ENCODE measurements at regions not wholly inside any gene's neighbourhood (a gene's known extent, or its start where the extent isn't known, plus 50 kb on each side); places are given as distances from the start of the nearest gene placed in this dataset.

- Histone ChIP-seq H3K4me1 (no peaks in the 10 kb centered on the region), H3K4me2 (no peak overlapping the region), H3K36me3 (no peaks in the 10 kb centered on the region), H3K9me3 (replicated peaks in 1 of 11) (no peaks in the 10 kb centered on the region), H3K9ac (no peak overlapping the region), H3K27me3 (peaks cover 87 to 100% (median 100%) of the 10 kb centered on the region in 11 experiments), H3K27ac (no peak overlapping the region), H3K4me3 (no peak overlapping the region), H4K20me1 (peaks cover 0 to 80% (median 24%) of the 10 kb centered on the region in 11 experiments; a peak in 13 of 22 replicates)
- no peak for TF ChIP-seq Cebpa-rat (IDR thresholded peaks at IDR 0.05)
Observed at GRCh38 chr22:48902983-48903650, 924.6 kb downstream of the BRD1 start.

GRCh38 chr22:48902001-48902869 lies 925.4 kb downstream of the BRD1 start:
- no peak for TF ChIP-seq Cebpa-rat (IDR thresholded peaks at IDR 0.05)
- Histone ChIP-seq H4K20me1 (peaks cover 0 to 82% (median 24%) of the 10 kb centered on the region in 11 experiments; a peak in 13 of 22 replicates), H3K4me1 (no peaks in the 10 kb centered on the region), H3K4me3 (no peak overlapping the region), H3K27ac (no peak overlapping the region), H3K4me2 (no peak overlapping the region), H3K9ac (no peak overlapping the region), H3K27me3 (peaks cover 87 to 100% (median 100%) of the 10 kb centered on the region in 11 experiments), H3K9me3 (replicated peaks in 1 of 11) (no peaks in the 10 kb centered on the region), H3K36me3 (no peaks in the 10 kb centered on the region)

GRCh38 chr22:48901324-48901723 lies 926.3 kb downstream of the BRD1 start:
- H3K4me1 ChIP-seq, result no peaks in the 10 kb centered on the region
- H3K27me3 ChIP-seq, result peaks cover 85 to 100% (median 100%) of the 10 kb centered on the region in 11 experiments
- no peak overlapping the region for H3K4me3 ChIP-seq
- no peaks in the 10 kb centered on the region for H3K9me3 ChIP-seq (replicated peaks in 1 of 11)
- TF ChIP-seq Cebpa-rat (IDR thresholded peaks at IDR 0.05), result no peak
- H4K20me1 ChIP-seq, result peaks cover 0 to 80% (median 24%) of the 10 kb centered on the region in 11 experiments; a peak in 13 of 22 replicates
- H3K4me2 ChIP-seq, result no peak overlapping the region
- no peaks in the 10 kb centered on the region for H3K36me3 ChIP-seq
- H3K27ac ChIP-seq, result no peak overlapping the region
- no peak overlapping the region for H3K9ac ChIP-seq

- Histone ChIP-seq H4K20me1 (peaks cover 0 to 73% (median 18%) of the 10 kb centered on the region in 11 experiments; a peak in 13 of 22 replicates), H3K36me3 (no peaks in the 10 kb centered on the region), H3K4me3 (no peak overlapping the region), H3K9me3 (replicated peaks in 1 of 11) (no peaks in the 10 kb centered on the region), H3K9ac (no peak overlapping the region), H3K4me1 (no peaks in the 10 kb centered on the region), H3K4me2 (no peak overlapping the region), H3K27ac (no peak overlapping the region), H3K27me3 (peaks cover 81 to 98% (median 97%) of the 10 kb centered on the region in 11 experiments)
- no peak for TF ChIP-seq Cebpa-rat (IDR thresholded peaks at IDR 0.05)
Observed at GRCh38 chr22:48900626-48901025, 927.0 kb downstream of the BRD1 start.

GRCh38 chr22:48900327-48900597 lies 927.4 kb downstream of the BRD1 start:
- TF ChIP-seq Cebpa-rat (IDR thresholded peaks at IDR 0.05), result no peak
- Histone ChIP-seq H3K36me3 (no peaks in the 10 kb centered on the region), H3K9me3 (replicated peaks in 1 of 11) (no peaks in the 10 kb centered on the region), H3K4me1 (no peaks in the 10 kb centered on the region), H3K4me3 (no peak overlapping the region), H3K27me3 (peaks cover 81 to 98% (median 97%) of the 10 kb centered on the region in 11 experiments), H4K20me1 (peaks cover 0 to 69% (median 15%) of the 10 kb centered on the region in 11 experiments; a peak in 13 of 22 replicates), H3K4me2 (no peak overlapping the region), H3K9ac (no peak overlapping the region), H3K27ac (no peak overlapping the region)

- Histone ChIP-seq H3K4me2 (no peak overlapping the region), H4K20me1 (peaks cover 0 to 71% (median 13%) of the 10 kb centered on the region in 11 experiments; a peak in 11 of 22 replicates), H3K4me3 (no peak overlapping the region), H3K27me3 (peaks cover 81 to 98% (median 97%) of the 10 kb centered on the region in 11 experiments), H3K36me3 (no peaks in the 10 kb centered on the region), H3K27ac (no peak overlapping the region), H3K9me3 (replicated peaks in 1 of 11) (no peaks in the 10 kb centered on the region), H3K4me1 (no peaks in the 10 kb centered on the region), H3K9ac (no peak overlapping the region)
- TF ChIP-seq Cebpa-rat (IDR thresholded peaks at IDR 0.05), result no peak
Observed at GRCh38 chr22:48899523-48900326, 927.9 kb downstream of the BRD1 start.

GRCh38 chr22:48898524-48899250 lies 929.0 kb downstream of the BRD1 start:
- Histone ChIP-seq H3K27me3 (peaks cover 71 to 98% (median 97%) of the 10 kb centered on the region in 11 experiments), H3K4me1 (peaks cover 0 to 8% (median 0%) of the 10 kb centered on the region in 10 experiments; a peak in 2 of 20 replicates), H4K20me1 (peaks cover 0 to 71% (median 12%) of the 10 kb centered on the region in 11 experiments; a peak in 12 of 22 replicates), H3K9ac (no peak overlapping the region), H3K36me3 (no peaks in the 10 kb centered on the region), H3K4me2 (no peak overlapping the region), H3K9me3 (replicated peaks in 1 of 11) (no peaks in the 10 kb centered on the region), H3K27ac (no peak overlapping the region), H3K4me3 (no peak overlapping the region)
- no peak for TF ChIP-seq Cebpa-rat (IDR thresholded peaks at IDR 0.05)

GRCh38 chr22:48897645-48898370 lies 929.9 kb downstream of the BRD1 start:
- TF ChIP-seq Cebpa-rat (IDR thresholded peaks at IDR 0.05), result no peak
- Histone ChIP-seq H3K36me3 (no peaks in the 10 kb centered on the region), H3K4me1 (peaks cover 0 to 8% (median 0%) of the 10 kb centered on the region in 10 experiments; a peak in 2 of 20 replicates), H3K4me3 (no peak overlapping the region), H3K27me3 (peaks cover 62 to 98% (median 97%) of the 10 kb centered on the region in 11 experiments), H3K9me3 (replicated peaks in 1 of 11) (no peaks in the 10 kb centered on the region), H4K20me1 (peaks cover 0 to 65% (median 7%) of the 10 kb centered on the region in 11 experiments; a peak in 12 of 22 replicates), H3K27ac (no peak overlapping the region), H3K9ac (no peak overlapping the region), H3K4me2 (no peak overlapping the region)
